Activated T-cell treated with anti-CD3 and anti-CD28 coated beads, Interleukin-2, amount 50 U/mL, for 4 hours (primary cell): ENCODE measurements at regions not wholly inside any gene's neighbourhood (a gene's known extent, or its start where the extent isn't known, plus 50 kb on each side); places are given as distances from the start of the nearest gene placed in this dataset.
"Not testable (repeated sequence)": the region's sequence is repeated elsewhere in the genome, so short reads cannot be mapped to it uniquely, and the experiment has no call there.

ENCODE experiments used
- ATAC-seq, 2 donors: fragments of 200-7000 bp; cut with Tn5 transposase; one replicate each; pipeline ENCODE4 v1.10.0; 2021
- DNase-seq: peaks from one replicate; pipeline ENCODE4 v3.0.0-alpha.2; 2020
- H3K27me3 Mint-ChIP-seq: one replicate; pipeline ENCODE4 v1.8.0; 2021; ENCODE audit warnings: low read depth, mixed read lengths
- H3K36me3 Mint-ChIP-seq: one replicate; pipeline ENCODE4 v1.8.0; 2022; ENCODE audit warnings: mixed read lengths; ENCODE audit not compliant: insufficient read depth
- H3K4me1 Mint-ChIP-seq: one replicate; pipeline ENCODE4 v1.8.0; 2021; ENCODE audit warnings: low read depth, mixed read lengths
- H3K4me3 Mint-ChIP-seq: one replicate; pipeline ENCODE4 v1.8.0; 2021; ENCODE audit warnings: mild to moderate bottlenecking, moderate library complexity, mixed read lengths
- H3K9me3 Mint-ChIP-seq: one replicate; pipeline ENCODE4 v1.8.0; 2021; ENCODE audit warnings: mixed read lengths

GRCh38 chr5:163880302-163880701 is 374.9 kb downstream of the MAT2B start:
- H3K27me3 Mint-ChIP-seq: no peaks in the 10 kb centered on the region
- no peak overlapping the region for H3K4me3 Mint-ChIP-seq
- H3K9me3 Mint-ChIP-seq: peaks cover 8% of the 10 kb centered on the region
- no peaks in the 10 kb centered on the region for H3K4me1 Mint-ChIP-seq
- ATAC-seq: no peak
- no peaks in the 10 kb centered on the region for H3K36me3 Mint-ChIP-seq
- DNase-seq: no peak

GRCh38 chr5:163885117-163885516 is 379.7 kb downstream of the MAT2B start:
- ATAC-seq: no peak
- no peaks in the 10 kb centered on the region for H3K4me1 Mint-ChIP-seq
- H3K9me3 Mint-ChIP-seq: peaks cover 5% of the 10 kb centered on the region

GRCh38 chr5:163887854-163888253 is 382.4 kb downstream of the MAT2B start:
- Mint-ChIP-seq H3K4me3 (no peak overlapping the region), H3K9me3 (peaks cover 3% of the 10 kb centered on the region), H3K27me3 (no peaks in the 10 kb centered on the region), H3K4me1 (no peaks in the 10 kb centered on the region), H3K36me3 (no peaks in the 10 kb centered on the region)
- ATAC-seq: no peak
- DNase-seq: no peak

More at GRCh38 chr5:163885117-163885516, 379.7 kb downstream of the MAT2B start:
- Mint-ChIP-seq H3K4me3 (no peak overlapping the region), H3K36me3 (no peaks in the 10 kb centered on the region), H3K27me3 (no peaks in the 10 kb centered on the region)
- no peak for DNase-seq

GRCh38 chr5:163888366-163888765 is 382.9 kb downstream of the MAT2B start:
- no peaks in the 10 kb centered on the region for H3K36me3 Mint-ChIP-seq
- H3K9me3 Mint-ChIP-seq: peaks cover 3% of the 10 kb centered on the region
- H3K4me1 Mint-ChIP-seq: no peaks in the 10 kb centered on the region
- H3K4me3 Mint-ChIP-seq: no peak overlapping the region
- ATAC-seq (no peak), DNase-seq (no peak)
- no peaks in the 10 kb centered on the region for H3K27me3 Mint-ChIP-seq

- Mint-ChIP-seq H3K4me1 (no peaks in the 10 kb centered on the region), H3K27me3 (no peaks in the 10 kb centered on the region), H3K9me3 (peaks cover 3% of the 10 kb centered on the region), H3K36me3 (no peaks in the 10 kb centered on the region), H3K4me3 (no peak overlapping the region)
- ATAC-seq (no peak), DNase-seq (no peak)
These were observed 383.9 kb downstream of the MAT2B start for GRCh38 chr5:163889369-163889768.

GRCh38 chr5:163890261-163890660 is 384.8 kb downstream of the MAT2B start:
- ATAC-seq: no peak
- DNase-seq: no peak
- Mint-ChIP-seq H3K4me1 (no peaks in the 10 kb centered on the region), H3K4me3 (no peak overlapping the region), H3K27me3 (no peaks in the 10 kb centered on the region), H3K36me3 (no peaks in the 10 kb centered on the region), H3K9me3 (peaks cover 3% of the 10 kb centered on the region)

GRCh38 chr5:163893281-163893680 is 387.9 kb downstream of the MAT2B start:
- H3K4me3 Mint-ChIP-seq: no peak overlapping the region
- H3K36me3 Mint-ChIP-seq: no peaks in the 10 kb centered on the region
- H3K9me3 Mint-ChIP-seq: peaks cover 3% of the 10 kb centered on the region
- no peaks in the 10 kb centered on the region for H3K4me1 Mint-ChIP-seq
- no peaks in the 10 kb centered on the region for H3K27me3 Mint-ChIP-seq
- DNase-seq: no peak
- ATAC-seq: no peak

GRCh38 chr5:163894645-163895044 is 389.2 kb downstream of the MAT2B start:
- H3K9me3 Mint-ChIP-seq: no peaks in the 10 kb centered on the region
- H3K27me3 Mint-ChIP-seq: no peaks in the 10 kb centered on the region
- H3K36me3 Mint-ChIP-seq: no peaks in the 10 kb centered on the region
- H3K4me1 Mint-ChIP-seq: no peaks in the 10 kb centered on the region
- ATAC-seq (no peak), DNase-seq (no peak)
- no peak overlapping the region for H3K4me3 Mint-ChIP-seq

GRCh38 chr5:163898873-163899272 is 393.5 kb downstream of the MAT2B start:
- H3K9me3 Mint-ChIP-seq: peaks cover 17% of the 10 kb centered on the region
- ATAC-seq (no peak), DNase-seq (no peak)
- H3K4me3 Mint-ChIP-seq: no peak overlapping the region
- H3K27me3 Mint-ChIP-seq: no peaks in the 10 kb centered on the region
- no peaks in the 10 kb centered on the region for H3K4me1 Mint-ChIP-seq
- H3K36me3 Mint-ChIP-seq: no peaks in the 10 kb centered on the region

GRCh38 chr5:163907783-163908182 is 402.4 kb downstream of the MAT2B start:
- H3K36me3 Mint-ChIP-seq, H3K4me1 Mint-ChIP-seq, H3K27me3 Mint-ChIP-seq, DNase-seq, ATAC-seq, H3K4me3 Mint-ChIP-seq, H3K9me3 Mint-ChIP-seq: not testable (repeated sequence)

- H3K9me3 Mint-ChIP-seq: peaks cover 4% of the 10 kb centered on the region
- no peak for ATAC-seq
- H3K4me1 Mint-ChIP-seq: peaks cover 6% of the 10 kb centered on the region
- H3K36me3 Mint-ChIP-seq: no peaks in the 10 kb centered on the region
- DNase-seq: no peak
- no peak overlapping the region for H3K4me3 Mint-ChIP-seq
- H3K27me3 Mint-ChIP-seq: no peaks in the 10 kb centered on the region
These were observed 402.8 kb downstream of the MAT2B start for GRCh38 chr5:163908253-163908652.

- H3K4me1 Mint-ChIP-seq: peaks cover 6% of the 10 kb centered on the region
- no peaks in the 10 kb centered on the region for H3K27me3 Mint-ChIP-seq
- H3K4me3 Mint-ChIP-seq: no peak overlapping the region
- H3K9me3 Mint-ChIP-seq: peaks cover 4% of the 10 kb centered on the region
- no peaks in the 10 kb centered on the region for H3K36me3 Mint-ChIP-seq
- ATAC-seq: no peak
- no peak for DNase-seq
These were observed 404.8 kb downstream of the MAT2B start for GRCh38 chr5:163910226-163910625.

- no peaks in the 10 kb centered on the region for H3K36me3 Mint-ChIP-seq
- H3K4me1 Mint-ChIP-seq: peaks cover 9% of the 10 kb centered on the region
- ATAC-seq (no peak), DNase-seq (no peak)
- H3K27me3 Mint-ChIP-seq: no peaks in the 10 kb centered on the region
- peaks cover 4% of the 10 kb centered on the region for H3K9me3 Mint-ChIP-seq
- no peak overlapping the region for H3K4me3 Mint-ChIP-seq
These were observed 406.6 kb downstream of the MAT2B start for GRCh38 chr5:163912046-163912445.

GRCh38 chr5:163913548-163913947 is 408.1 kb downstream of the MAT2B start:
- Mint-ChIP-seq H3K9me3 (peaks cover 5% of the 10 kb centered on the region), H3K27me3 (no peaks in the 10 kb centered on the region), H3K4me3 (no peak overlapping the region), H3K36me3 (no peaks in the 10 kb centered on the region), H3K4me1 (peaks cover 7% of the 10 kb centered on the region)
- no peak for DNase-seq
- ATAC-seq: no peak

- no peak overlapping the region for H3K4me3 Mint-ChIP-seq
- DNase-seq: no peak
- no peak for ATAC-seq
- peaks cover 7% of the 10 kb centered on the region for H3K4me1 Mint-ChIP-seq
- no peaks in the 10 kb centered on the region for H3K36me3 Mint-ChIP-seq
- H3K27me3 Mint-ChIP-seq: no peaks in the 10 kb centered on the region
- peaks cover 8% of the 10 kb centered on the region for H3K9me3 Mint-ChIP-seq
These were observed 409.5 kb downstream of the MAT2B start for GRCh38 chr5:163914910-163915309.

GRCh38 chr5:163915481-163915961 is 410.1 kb downstream of the MAT2B start:
- Mint-ChIP-seq H3K27me3 (no peaks in the 10 kb centered on the region), H3K9me3 (peaks cover 8% of the 10 kb centered on the region), H3K36me3 (no peaks in the 10 kb centered on the region), H3K4me1 (peaks cover 7% of the 10 kb centered on the region), H3K4me3 (no peak overlapping the region)
- DNase-seq (no peak), ATAC-seq (no peak)
